ENCODE measurements at regions not wholly inside any gene's neighbourhood (a gene's known extent, or its start where the extent isn't known, plus 50 kb on each side); places are given as distances from the start of the nearest gene placed in this dataset.

- Histone ChIP-seq H3K9ac (ENCODE audit: low read depth, low read length, poor library complexity, severe bottlenecking) (no peak overlapping the region), H3K36me3 (ENCODE audit: insufficient read depth, low read length) (no peaks in the 10 kb centered on the region), H3K9me3 (ENCODE audit: insufficient read depth, low read depth, low read length) (no peaks in the 10 kb centered on the region), H2AFZ (ENCODE audit: low read length) (no peak overlapping the region), H3K79me2 (ENCODE audit: insufficient read depth, low read length) (no peaks in the 10 kb centered on the region), H3K9me2 (replicated peaks; ENCODE audit: low read depth, low read length) (no peaks in the 10 kb centered on the region), H3K4me3 (ENCODE audit: low read length, poor library complexity, severe bottlenecking) (no peak overlapping the region), H4K20me1 (ENCODE audit: insufficient read depth, low read length, poor library complexity, severe bottlenecking) (no peaks in the 10 kb centered on the region), H3K27me3 (ENCODE audit: insufficient read depth, low read length, poor library complexity, severe bottlenecking) (no peaks in the 10 kb centered on the region), H3K4me2 (ENCODE audit: low read depth, low read length, poor library complexity, severe bottlenecking) (no peak overlapping the region), H3K4me1 (ENCODE audit: insufficient read depth, low read length, poor library complexity, severe bottlenecking) (no peaks in the 10 kb centered on the region), H3F3A (ENCODE audit: low read depth) (no peaks in the 10 kb centered on the region)
- TF ChIP-seq EZH2phosphoT487 (IDR thresholded peaks at IDR 0.05; ENCODE audit: borderline replicate concordance) (no peak), CTCF (conservative IDR thresholded peaks at IDR 0.05; ENCODE audit: low read length) (no peak)
Measured at GRCh38 chr2:56770490-56770889, 586.7 kb downstream of the CCDC85A start.

GRCh38 chr2:56784046-56784445 lies 600.3 kb downstream of the CCDC85A start:
- H3K9me3 ChIP-seq (ENCODE audit: insufficient read depth, low read depth, low read length) = no peaks in the 10 kb centered on the region
- TF ChIP-seq CTCF (conservative IDR thresholded peaks at IDR 0.05; ENCODE audit: low read length) = no peak
- TF ChIP-seq EZH2phosphoT487 (IDR thresholded peaks at IDR 0.05; ENCODE audit: borderline replicate concordance) = no peak

DNA sequence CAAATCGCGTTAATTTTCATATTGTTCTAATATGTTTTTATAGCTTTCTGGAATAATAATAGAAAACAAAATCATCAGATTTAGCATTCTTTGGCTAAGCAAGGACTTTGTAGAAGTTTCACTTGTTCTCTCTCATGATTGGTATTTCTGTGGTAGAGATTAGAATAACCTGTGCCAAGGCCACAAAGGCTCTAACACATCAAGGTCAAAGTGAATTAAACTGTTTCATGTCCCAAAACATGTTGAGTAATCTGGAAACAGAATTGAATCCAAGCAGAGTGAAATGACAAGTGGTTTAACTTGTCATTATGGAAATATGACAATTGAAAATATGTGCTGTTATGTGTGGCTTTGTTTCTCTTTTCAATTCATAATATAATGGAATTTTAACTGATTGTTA lies 617.4 kb downstream of the CCDC85A start:
- H4K20me1 ChIP-seq (ENCODE audit: insufficient read depth, low read length, poor library complexity, severe bottlenecking) = no peaks in the 10 kb centered on the region
- H3K4me3 ChIP-seq (ENCODE audit: low read length, poor library complexity, severe bottlenecking) = no peak overlapping the region
- no peak overlapping the region for H2AFZ ChIP-seq (ENCODE audit: low read length)
- no peaks in the 10 kb centered on the region for H3K9me2 ChIP-seq (replicated peaks; ENCODE audit: low read depth, low read length)
- no peaks in the 10 kb centered on the region for H3K36me3 ChIP-seq (ENCODE audit: insufficient read depth, low read length)
- H3K4me1 ChIP-seq (ENCODE audit: insufficient read depth, low read length, poor library complexity, severe bottlenecking) = no peaks in the 10 kb centered on the region
- H3K79me2 ChIP-seq (ENCODE audit: insufficient read depth, low read length) = no peaks in the 10 kb centered on the region
- H3K9ac ChIP-seq (ENCODE audit: low read depth, low read length, poor library complexity, severe bottlenecking) = no peak overlapping the region
- no peak overlapping the region for H3K4me2 ChIP-seq (ENCODE audit: low read depth, low read length, poor library complexity, severe bottlenecking)
- TF ChIP-seq CTCF (conservative IDR thresholded peaks at IDR 0.05; ENCODE audit: low read length) = no peak
- TF ChIP-seq EZH2phosphoT487 (IDR thresholded peaks at IDR 0.05; ENCODE audit: borderline replicate concordance) = no peak
- no peaks in the 10 kb centered on the region for H3K9me3 ChIP-seq (ENCODE audit: insufficient read depth, low read depth, low read length)
- H3F3A ChIP-seq (ENCODE audit: low read depth) = no peaks in the 10 kb centered on the region
- H3K27me3 ChIP-seq (ENCODE audit: insufficient read depth, low read length, poor library complexity, severe bottlenecking) = no peaks in the 10 kb centered on the region

More at GRCh38 chr2:56784046-56784445, 600.3 kb downstream of the CCDC85A start:
- Histone ChIP-seq H4K20me1 (ENCODE audit: insufficient read depth, low read length, poor library complexity, severe bottlenecking) (no peaks in the 10 kb centered on the region), H3K36me3 (ENCODE audit: insufficient read depth, low read length) (no peaks in the 10 kb centered on the region), H3K9ac (ENCODE audit: low read depth, low read length, poor library complexity, severe bottlenecking) (no peak overlapping the region), H3K4me3 (ENCODE audit: low read length, poor library complexity, severe bottlenecking) (no peak overlapping the region), H2AFZ (ENCODE audit: low read length) (no peak overlapping the region), H3F3A (ENCODE audit: low read depth) (no peaks in the 10 kb centered on the region), H3K4me2 (ENCODE audit: low read depth, low read length, poor library complexity, severe bottlenecking) (no peak overlapping the region), H3K4me1 (ENCODE audit: insufficient read depth, low read length, poor library complexity, severe bottlenecking) (no peaks in the 10 kb centered on the region), H3K79me2 (ENCODE audit: insufficient read depth, low read length) (no peaks in the 10 kb centered on the region), H3K27me3 (ENCODE audit: insufficient read depth, low read length, poor library complexity, severe bottlenecking) (no peaks in the 10 kb centered on the region), H3K9me2 (replicated peaks; ENCODE audit: low read depth, low read length) (no peaks in the 10 kb centered on the region)
